WTC11 (cell line): ENCODE measurements at regions not wholly inside any gene's neighbourhood (a gene's known extent, or its start where the extent isn't known, plus 50 kb on each side); places are given as distances from the start of the nearest gene placed in this dataset.

ENCODE experiments used
- SP1 ChIP-seq: sonication (generic); formaldehyde crosslinking; conservative IDR thresholded peaks from 2 replicates; pipeline ENCODE4 v1.8.1; 2022; ENCODE audit warnings: missing genetic modification reagents
- ZNF263 ChIP-seq: sonication (generic); formaldehyde crosslinking; IDR thresholded peaks from 2 replicates; pipeline ENCODE4 v1.8.1; 2022; ENCODE audit warnings: low read depth, mild to moderate bottlenecking, moderate library complexity, missing genetic modification reagents
- TF ChIP-seq, protein P1 (sequence below): fragments of 250-450 bp; sonication (Bioruptor Pico); IDR thresholded peaks from 2 replicates; pipeline ENCODE4 v1.9.0; 2021; ENCODE audit warnings: mild to moderate bottlenecking, borderline replicate concordance

DNA sequence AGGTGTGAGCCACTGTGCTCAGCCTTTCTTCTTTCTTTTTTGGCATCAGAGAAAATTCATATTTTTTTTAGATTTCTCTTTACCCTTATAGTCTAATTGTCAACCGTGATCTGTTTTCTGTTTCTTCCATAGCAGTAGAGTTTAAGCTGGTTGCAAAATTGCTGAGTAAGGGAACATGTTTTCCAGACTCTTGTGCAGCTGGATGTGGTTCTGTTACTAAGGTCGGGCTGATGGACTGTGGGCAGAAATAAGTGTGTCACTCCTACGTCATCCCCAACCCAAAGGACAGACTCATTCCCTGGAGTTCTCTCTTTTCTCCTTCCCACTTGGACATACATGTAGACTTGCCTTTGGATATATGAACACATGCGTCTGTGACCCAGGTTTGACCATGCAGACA lies 64.1 kb upstream of the GOLM1 start (continued):
- TF ChIP-seq, protein P1, sequence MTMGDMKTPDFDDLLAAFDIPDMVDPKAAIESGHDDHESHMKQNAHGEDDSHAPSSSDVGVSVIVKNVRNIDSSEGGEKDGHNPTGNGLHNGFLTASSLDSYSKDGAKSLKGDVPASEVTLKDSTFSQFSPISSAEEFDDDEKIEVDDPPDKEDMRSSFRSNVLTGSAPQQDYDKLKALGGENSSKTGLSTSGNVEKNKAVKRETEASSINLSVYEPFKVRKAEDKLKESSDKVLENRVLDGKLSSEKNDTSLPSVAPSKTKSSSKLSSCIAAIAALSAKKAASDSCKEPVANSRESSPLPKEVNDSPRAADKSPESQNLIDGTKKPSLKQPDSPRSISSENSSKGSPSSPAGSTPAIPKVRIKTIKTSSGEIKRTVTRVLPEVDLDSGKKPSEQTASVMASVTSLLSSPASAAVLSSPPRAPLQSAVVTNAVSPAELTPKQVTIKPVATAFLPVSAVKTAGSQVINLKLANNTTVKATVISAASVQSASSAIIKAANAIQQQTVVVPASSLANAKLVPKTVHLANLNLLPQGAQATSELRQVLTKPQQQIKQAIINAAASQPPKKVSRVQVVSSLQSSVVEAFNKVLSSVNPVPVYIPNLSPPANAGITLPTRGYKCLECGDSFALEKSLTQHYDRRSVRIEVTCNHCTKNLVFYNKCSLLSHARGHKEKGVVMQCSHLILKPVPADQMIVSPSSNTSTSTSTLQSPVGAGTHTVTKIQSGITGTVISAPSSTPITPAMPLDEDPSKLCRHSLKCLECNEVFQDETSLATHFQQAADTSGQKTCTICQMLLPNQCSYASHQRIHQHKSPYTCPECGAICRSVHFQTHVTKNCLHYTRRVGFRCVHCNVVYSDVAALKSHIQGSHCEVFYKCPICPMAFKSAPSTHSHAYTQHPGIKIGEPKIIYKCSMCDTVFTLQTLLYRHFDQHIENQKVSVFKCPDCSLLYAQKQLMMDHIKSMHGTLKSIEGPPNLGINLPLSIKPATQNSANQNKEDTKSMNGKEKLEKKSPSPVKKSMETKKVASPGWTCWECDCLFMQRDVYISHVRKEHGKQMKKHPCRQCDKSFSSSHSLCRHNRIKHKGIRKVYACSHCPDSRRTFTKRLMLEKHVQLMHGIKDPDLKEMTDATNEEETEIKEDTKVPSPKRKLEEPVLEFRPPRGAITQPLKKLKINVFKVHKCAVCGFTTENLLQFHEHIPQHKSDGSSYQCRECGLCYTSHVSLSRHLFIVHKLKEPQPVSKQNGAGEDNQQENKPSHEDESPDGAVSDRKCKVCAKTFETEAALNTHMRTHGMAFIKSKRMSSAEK (CRISPR knock-in tag) = no peak
- TF ChIP-seq SP1 (CRISPR knock-in tag) (no peak), ZNF263 (CRISPR knock-in tag) (no peak)
